ENCODE measurements at regions not wholly inside any gene's neighbourhood (a gene's known extent, or its start where the extent isn't known, plus 50 kb on each side); places are given as distances from the start of the nearest gene placed in this dataset.

GRCh38 chr9:108676355-108676754, 179.4 kb downstream of the ACTL7B start:
- TF ChIP-seq CTCF (IDR thresholded peaks at IDR 0.05; ENCODE audit: extremely low read depth in 1 of 2, insufficient read depth in 1 of 2, low read depth in 1 of 2, low read length in 2 of 2) (no peak), POLR2A (IDR thresholded peaks at IDR 0.05; ENCODE audit: low read depth, low read length) (no peak), EZH2 (IDR thresholded peaks at IDR 0.05; ENCODE audit: borderline replicate concordance, low read depth, low read length, severe bottlenecking) (no peak), JUN (IDR thresholded peaks at IDR 0.05; ENCODE audit: borderline replicate concordance, insufficient read depth, insufficient read length, low read depth) (no peak), POLR2AphosphoS5 (IDR thresholded peaks at IDR 0.05; ENCODE audit: insufficient read depth, low read depth, low read length) (no peak), MYC (IDR thresholded peaks at IDR 0.05; ENCODE audit: low read depth, low read length) (no peak), FOS (IDR thresholded peaks at IDR 0.05; ENCODE audit: borderline replicate concordance, insufficient read depth, low read length) (no peak)
- TF ChIP-seq, protein P1, sequence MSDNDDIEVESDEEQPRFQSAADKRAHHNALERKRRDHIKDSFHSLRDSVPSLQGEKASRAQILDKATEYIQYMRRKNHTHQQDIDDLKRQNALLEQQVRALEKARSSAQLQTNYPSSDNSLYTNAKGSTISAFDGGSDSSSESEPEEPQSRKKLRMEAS (IDR thresholded peaks at IDR 0.05; ENCODE audit: insufficient read depth, insufficient read length) = no peak

Measured in endothelial cell of umbilical vein (primary cell).